ENCODE measurements at regions not wholly inside any gene's neighbourhood (a gene's known extent, or its start where the extent isn't known, plus 50 kb on each side); places are given as distances from the start of the nearest gene placed in this dataset.
"Not testable (repeated sequence)": the region's sequence is repeated elsewhere in the genome, so short reads cannot be mapped to it uniquely, and the experiment has no call there.

- DNase-seq, result no peak
Observed at GRCh38 chr7:32222251-32222900, 152.2 kb upstream of the PDE1C start.

- DNase-seq, result no peak
Observed at GRCh38 chr7:32221736-32222135, 151.5 kb upstream of the PDE1C start.

DNA sequence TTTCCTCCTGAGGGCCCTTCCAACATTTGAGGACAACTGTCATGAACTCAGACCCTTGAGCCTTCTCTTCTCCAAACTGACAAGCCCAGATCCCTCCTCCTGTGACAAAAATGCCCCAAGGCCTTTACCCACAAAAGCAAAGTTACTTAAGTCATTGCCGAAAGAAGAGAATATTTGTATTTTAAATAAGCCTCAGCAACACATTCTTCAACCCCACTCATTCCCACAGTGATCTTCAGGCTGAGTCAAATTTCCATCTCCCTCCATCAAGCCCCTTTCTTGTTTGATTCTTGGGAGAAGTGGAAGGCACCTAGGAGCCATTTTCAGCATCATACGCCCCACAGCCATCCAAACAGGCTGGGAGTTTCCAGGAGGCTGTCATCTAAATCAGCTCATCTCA lies 150.8 kb upstream of the PDE1C start:
- DNase-seq, result no peak

- not testable (repeated sequence) for DNase-seq
Observed at GRCh38 chr7:32219831-32220230, 149.6 kb upstream of the PDE1C start.

DNA sequence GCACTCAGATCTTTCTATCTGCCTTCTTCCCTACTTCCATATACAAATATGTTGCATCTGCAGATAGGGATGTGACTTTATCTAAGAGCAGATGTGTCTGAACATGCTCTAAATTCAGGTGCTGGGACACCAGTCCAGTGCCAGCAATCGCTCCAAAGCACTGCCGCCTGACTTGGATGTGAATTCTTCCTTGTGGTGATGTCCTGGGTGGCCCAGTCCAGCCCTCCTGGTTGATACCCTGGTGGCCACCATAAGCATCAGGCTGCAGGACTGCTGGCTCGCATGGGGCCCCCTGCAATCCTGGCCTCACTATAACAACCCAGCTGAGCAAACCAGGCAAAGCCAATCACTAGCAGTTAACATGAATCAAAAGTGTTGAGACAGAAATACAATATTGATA lies 149.2 kb upstream of the PDE1C start:
- no peak for DNase-seq

DNA sequence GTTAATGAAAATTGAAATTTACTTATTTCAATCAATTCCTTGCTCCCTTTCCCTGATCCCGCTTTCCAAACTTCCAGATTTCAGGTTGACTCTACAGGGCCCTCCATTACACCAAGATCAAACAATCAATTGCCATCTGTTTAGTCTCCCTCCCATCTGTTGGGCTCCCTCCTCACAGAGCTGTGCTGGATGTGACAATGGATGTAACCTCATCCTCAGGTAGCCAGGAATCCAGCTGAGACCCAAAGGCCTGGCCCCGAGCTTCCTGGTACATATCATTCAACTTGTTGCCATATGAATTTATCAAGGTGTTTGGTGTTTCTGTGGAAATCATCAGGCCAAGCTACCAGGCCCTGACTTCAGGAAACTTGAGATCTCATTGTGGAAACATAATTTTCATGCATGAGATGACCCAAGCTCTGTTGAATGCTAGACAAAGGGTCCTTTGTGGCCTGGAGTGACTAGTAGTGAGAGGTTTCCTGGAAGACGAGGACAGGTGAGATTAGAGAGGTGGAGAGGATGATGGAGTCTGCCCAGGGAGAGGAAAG lies 148.6 kb upstream of the PDE1C start:
- DNase-seq, result no peak

DNA sequence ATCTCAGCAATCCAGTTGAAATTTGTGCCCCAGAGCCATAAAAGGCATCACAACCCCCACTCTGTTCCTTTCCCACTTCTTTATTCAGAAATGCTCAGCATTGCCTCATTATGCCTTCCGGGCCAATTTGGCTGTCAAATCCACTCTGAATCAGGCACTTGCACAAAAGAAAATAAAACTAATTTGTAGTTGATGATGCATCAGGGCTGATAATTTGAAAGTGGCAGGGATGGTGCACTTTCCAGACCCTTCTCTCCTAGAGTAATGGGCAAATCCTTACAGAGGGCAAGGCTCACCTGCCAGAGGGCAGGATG lies 147.9 kb upstream of the PDE1C start:
- DNase-seq, result no peak

DNA sequence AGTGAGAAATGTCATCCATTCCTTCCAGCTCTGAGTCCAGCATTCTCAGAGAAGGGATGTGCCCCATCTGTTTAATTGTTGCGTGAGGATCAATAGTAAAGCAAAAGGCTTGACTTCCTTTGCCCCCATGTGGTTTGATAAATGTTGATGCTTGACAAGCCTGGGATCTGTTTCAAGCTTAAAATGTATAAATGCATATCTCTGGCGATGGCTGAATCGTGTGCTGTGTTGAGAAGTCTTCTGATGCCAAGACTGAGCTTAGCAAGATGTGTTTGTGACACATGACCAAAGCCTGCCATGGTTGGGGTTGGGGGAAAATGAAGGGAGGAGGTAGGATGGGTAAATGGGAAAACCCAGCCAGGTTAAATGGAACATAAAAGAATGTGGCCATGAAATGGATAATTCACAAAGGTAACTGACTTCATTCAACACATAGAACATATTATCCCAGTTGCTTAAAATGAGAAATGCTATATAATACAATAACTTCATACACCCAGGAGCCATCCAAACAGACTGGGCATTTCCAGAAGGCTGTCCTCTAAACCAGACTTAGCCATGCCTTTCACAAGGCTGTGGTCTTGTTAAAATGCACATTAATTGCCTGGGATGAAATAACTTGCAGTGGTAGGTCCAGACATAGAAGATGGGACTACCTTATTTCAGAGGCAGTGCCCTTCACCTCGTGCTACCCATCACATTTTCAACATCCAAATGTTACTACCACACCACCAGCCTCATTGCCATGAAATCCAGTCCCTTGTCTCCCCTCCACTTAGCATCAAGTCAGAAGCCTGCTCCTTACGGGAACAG lies 147.3 kb upstream of the PDE1C start:
- no peak for DNase-seq

DNA sequence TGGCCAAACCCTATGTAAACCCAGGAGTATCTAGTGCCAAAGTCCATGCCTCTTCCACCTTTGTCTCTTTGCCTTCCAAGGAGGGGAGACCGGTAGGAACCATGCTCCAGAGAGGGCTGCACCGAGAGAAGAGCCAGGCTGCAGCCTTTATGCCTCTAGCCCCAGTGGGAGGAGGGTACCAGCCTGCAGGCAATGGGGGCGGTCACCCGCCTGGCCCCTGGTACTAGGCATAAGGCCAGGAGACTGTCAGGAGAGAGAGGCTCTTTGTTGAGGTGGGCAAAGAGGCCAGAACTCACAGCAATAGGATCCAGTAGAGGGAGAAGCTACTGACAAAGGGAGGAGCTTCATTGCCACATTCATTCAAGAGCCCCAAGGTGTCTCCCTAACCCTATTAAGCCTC lies 146.6 kb upstream of the PDE1C start:
- no peak for DNase-seq

DNA sequence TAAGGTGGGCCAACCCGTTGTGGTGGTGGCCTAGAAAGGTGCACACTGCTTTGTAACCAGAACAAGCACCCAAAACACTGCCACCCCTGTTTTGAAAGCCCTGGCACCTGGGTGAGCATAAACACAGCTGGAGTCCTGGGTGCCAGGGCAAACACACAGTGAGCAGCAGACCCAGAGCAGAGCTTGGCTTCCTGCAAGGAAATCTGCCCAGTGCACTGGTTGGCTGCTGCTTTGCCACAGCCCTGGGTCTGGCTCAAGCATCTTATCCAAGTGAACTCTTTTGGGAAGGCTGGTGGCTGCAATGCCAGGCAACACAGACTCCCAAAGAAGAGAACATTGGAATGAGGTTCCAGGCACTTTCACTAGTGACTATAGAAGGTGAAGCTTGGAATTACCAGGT lies 145.5 kb upstream of the PDE1C start:
- DNase-seq, result no peak

- DNase-seq, result no peak
Observed at GRCh38 chr7:32214913-32215312, 144.7 kb upstream of the PDE1C start.

GRCh38 chr7:32212321-32212720 lies 142.1 kb upstream of the PDE1C start:
- no peak for DNase-seq

GRCh38 chr7:32206987-32207386 lies 136.8 kb upstream of the PDE1C start:
- DNase-seq, result no peak

- DNase-seq, result no peak
Observed at GRCh38 chr7:32206488-32206887, 136.3 kb upstream of the PDE1C start.

GRCh38 chr7:32205298-32205824 lies 135.2 kb upstream of the PDE1C start:
- not testable (repeated sequence) for DNase-seq

DNA sequence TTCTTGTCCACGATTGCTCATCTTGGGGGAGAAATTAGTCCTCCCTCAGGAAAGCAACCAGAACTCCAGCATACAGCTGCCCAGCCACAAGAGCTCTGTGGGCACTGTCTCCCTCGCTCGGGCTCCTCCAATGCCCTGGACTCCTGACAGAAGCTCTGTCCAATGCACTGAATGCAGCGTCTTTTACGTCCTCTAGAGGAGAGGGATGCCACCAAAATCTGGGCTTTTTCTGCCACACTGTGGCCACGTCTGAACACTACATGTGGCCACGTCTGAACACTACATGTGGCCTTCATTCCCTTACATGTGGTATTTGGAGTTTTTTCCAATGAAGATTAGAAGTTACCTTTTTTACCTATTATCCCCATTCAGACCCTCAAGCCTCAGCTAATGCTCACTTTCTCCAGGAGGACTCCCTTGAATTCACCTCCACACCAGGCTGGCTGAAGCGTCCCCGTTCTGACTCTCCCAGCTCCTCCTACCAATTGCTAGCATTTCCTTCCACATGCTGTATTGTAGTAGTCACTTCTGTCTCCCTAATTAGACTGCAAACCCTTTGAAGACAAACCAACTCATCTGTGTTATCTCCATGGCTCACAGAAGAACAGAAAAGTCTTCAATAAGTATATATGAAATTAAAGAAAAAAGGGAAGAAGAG lies 134.3 kb upstream of the PDE1C start:
- peak; percentile 68 for DNase-seq

DNA sequence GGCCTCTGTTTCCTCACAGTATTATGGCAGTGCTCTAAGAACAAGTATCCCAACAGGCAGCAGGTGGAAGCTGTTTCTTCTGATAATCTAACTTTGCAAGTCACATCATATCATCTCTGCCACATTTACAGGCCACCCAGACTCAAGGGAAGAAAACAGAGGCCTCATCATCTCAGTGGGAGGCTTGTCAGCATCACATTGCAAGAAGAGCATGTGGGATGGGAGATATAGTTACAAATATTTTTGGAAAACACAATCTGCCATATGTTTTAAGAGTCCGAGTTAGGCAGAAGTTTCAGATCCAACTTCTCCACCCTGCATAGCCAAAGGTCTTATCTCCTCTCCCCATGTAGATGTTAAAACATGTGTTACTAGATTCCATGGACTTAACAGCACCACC lies 130.4 kb upstream of the PDE1C start:
- DNase-seq, result no peak

DNA sequence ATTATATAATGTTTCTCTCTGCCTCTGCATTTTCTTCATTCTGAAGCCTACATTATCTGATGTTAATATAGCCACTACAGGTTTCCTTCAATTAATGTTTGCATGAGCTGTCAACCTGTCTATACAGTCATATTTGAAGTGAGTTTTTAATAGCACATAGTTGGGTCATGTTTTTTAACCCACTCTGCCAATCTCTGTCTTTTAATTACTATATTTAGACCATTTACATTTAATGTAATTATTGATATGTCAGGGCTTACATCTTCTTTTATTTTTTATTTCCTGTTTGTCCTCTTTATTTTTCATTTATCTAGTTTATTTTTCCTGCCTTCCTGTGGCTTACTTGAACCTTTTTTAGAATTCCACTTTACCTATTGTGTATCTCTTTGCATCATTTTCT lies 124.3 kb upstream of the PDE1C start:
- no peak for DNase-seq

DNA sequence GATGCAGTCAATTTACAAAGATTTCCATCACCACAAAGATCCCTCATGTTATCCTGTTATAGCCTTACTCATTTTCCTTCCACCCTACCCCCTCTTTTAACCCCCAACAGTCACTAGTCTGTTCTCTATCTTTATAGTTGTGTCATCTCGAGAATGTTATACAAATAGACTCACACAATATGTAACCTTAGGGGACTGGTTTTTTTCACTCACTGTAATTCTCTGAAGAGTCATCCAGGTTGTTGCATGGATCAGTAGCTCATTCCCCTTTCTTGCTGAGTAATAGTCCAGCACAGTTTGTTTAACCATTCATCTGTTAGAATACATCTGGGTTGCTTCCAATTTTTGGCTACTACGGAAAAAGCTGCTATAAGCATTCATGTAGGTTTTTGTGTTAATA lies 121.1 kb upstream of the PDE1C start:
- DNase-seq, result no peak

DNA sequence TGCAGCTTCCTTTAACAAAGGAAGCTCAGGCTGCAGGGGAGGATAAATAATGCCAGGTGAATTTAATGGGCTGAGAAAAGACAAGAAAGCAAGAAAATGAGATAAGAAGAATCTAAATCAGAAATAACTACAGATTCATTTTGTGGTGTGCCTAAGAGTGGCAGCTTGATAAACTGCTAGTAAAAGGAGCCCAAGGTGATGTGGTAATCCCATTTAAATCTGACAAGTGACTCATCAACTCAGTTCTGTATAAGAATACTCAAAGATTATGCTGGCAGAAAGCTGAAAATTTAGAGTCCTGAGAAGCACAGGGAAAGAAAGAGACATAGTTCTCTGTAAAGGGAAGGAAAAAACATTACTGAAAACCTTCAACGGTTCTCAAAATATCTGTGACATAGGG lies 109.4 kb upstream of the PDE1C start:
- DNase-seq, result no peak

DNA sequence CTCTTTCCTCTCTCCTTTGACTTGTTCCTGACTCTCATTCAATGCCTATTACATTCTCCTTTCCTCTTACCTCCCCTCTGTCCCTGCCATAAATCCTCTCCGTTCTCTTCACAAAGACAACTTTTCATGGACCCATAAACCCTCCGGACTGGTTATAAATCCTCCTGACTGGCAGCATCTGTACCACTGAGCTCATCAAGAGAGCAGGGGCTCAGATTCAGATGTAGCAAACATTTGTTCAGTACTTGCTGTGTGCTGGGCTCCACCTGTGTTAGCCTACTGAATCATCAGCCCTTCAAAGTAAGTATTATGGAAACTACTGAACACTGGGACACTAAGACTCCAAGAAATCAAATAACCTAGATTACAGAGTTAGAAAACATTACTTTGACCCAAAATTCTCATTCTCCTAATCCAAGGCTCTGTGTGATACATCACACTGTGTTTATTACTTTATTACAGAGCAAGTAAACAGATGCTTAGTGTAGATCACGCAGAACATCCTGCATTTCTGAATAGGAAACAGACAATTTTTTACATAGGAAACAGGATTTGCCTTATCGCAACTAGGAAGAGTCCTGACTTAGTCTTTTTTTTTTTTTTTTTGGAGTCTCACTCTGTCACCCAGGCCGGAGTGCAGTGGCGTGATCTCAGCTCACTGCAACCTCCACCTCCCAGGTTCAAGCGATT lies 108.6 kb upstream of the PDE1C start:
- no peak for DNase-seq

- DNase-seq, result no peak
Observed at GRCh38 chr7:32177232-32177631, 107.0 kb upstream of the PDE1C start.

- no peak for DNase-seq
Observed at GRCh38 chr7:32175099-32175498, 104.9 kb upstream of the PDE1C start.

All from hindlimb muscle (tissue), 1 donor.